GM23338 (cell line): ENCODE measurements at regions not wholly inside any gene's neighbourhood (a gene's known extent, or its start where the extent isn't known, plus 50 kb on each side); places are given as distances from the start of the nearest gene placed in this dataset.

Experiments
- ATAC-seq: fragments of 200-7000 bp; cut with Tn5 transposase; 3 replicates; pipeline ENCODE4 v1.9.1; 2020
- DNase-seq: peaks from one replicate; pipeline ENCODE4 v3.0.0-alpha.2; 2015; ENCODE audit warnings: low spot score
- H2AFZ ChIP-seq: fragments of 200-600 bp; sonication (generic); 2 replicates; pipeline ENCODE4 v1.8.0; 2016; ENCODE audit warnings: antibody characterized with exemption, mild to moderate bottlenecking, moderate library complexity
- H3F3A ChIP-seq: fragments of 200-600 bp; sonication (generic); replicated peaks from 2 replicates; pipeline ENCODE4 v1.8.0; 2017; ENCODE audit warnings: antibody characterized with exemption, mixed run types, low read depth
- H3K27ac ChIP-seq: fragments of 200-600 bp; sonication (generic); 2 replicates; pipeline ENCODE4 v1.6.1; 2016; ENCODE audit warnings: low read depth
- H3K27me3 ChIP-seq: fragments of 200-600 bp; sonication (generic); 2 replicates; pipeline ENCODE4 v1.8.0; 2016; ENCODE audit warnings: mild to moderate bottlenecking, mixed run types, moderate library complexity; ENCODE audit not compliant: insufficient read depth
- H3K36me3 ChIP-seq: fragments of 200-600 bp; sonication (generic); 2 replicates; pipeline ENCODE4 v1.8.0; 2016; ENCODE audit warnings: mild to moderate bottlenecking; ENCODE audit not compliant: insufficient read depth
- H3K4me1 ChIP-seq: fragments of 200-600 bp; sonication (generic); 2 replicates; pipeline ENCODE4 v1.8.0; 2016; ENCODE audit warnings: mild to moderate bottlenecking, moderate library complexity; ENCODE audit not compliant: insufficient read depth
- H3K4me2 ChIP-seq: fragments of 200-600 bp; sonication (generic); 2 replicates; pipeline ENCODE4 v1.7.1; 2017; ENCODE audit warnings: mixed run types
- H3K4me3 ChIP-seq: fragments of 200-600 bp; sonication (generic); 2 replicates; pipeline ENCODE4 v1.6.1; 2016; ENCODE audit warnings: mixed run types
- H3K79me2 ChIP-seq: fragments of 200-600 bp; sonication (generic); replicated peaks from 2 replicates; pipeline ENCODE4 v1.8.0; 2017; ENCODE audit warnings: mild to moderate bottlenecking; ENCODE audit not compliant: insufficient read depth
- H3K9me2 ChIP-seq: fragments of 200-600 bp; sonication (generic); 2 replicates; pipeline ENCODE4 v1.8.0; 2017; ENCODE audit not compliant: insufficient read depth
- H4K20me1 ChIP-seq: fragments of 200-600 bp; sonication (generic); replicated peaks from 2 replicates; pipeline ENCODE4 v1.8.0; 2017; ENCODE audit warnings: mild to moderate bottlenecking; ENCODE audit not compliant: insufficient read depth
- H3K27ac Mint-ChIP-seq: 2 replicates; pipeline ENCODE4 v1.8.0; 2020; ENCODE audit warnings: inconsistent platforms, mild to moderate bottlenecking, moderate library complexity, mixed read lengths
- H3K27me3 Mint-ChIP-seq: 3 replicates; pipeline ENCODE4 v1.8.0; 2022; ENCODE audit warnings: low read depth, mild to moderate bottlenecking, moderate library complexity, mixed read lengths, inconsistent platforms; ENCODE audit not compliant: insufficient read depth, poor library complexity
- H3K36me3 Mint-ChIP-seq: 3 replicates; pipeline ENCODE4 v1.8.0; 2021; ENCODE audit warnings: low read depth, mild to moderate bottlenecking, inconsistent platforms, moderate library complexity, mixed read lengths
- H3K4me1 Mint-ChIP-seq: 3 replicates; pipeline ENCODE4 v1.8.0; 2020; ENCODE audit warnings: mild to moderate bottlenecking, inconsistent platforms, mixed read lengths
- H3K4me3 Mint-ChIP-seq: 3 replicates; pipeline ENCODE4 v1.8.0; 2021; ENCODE audit warnings: moderate library complexity, mild to moderate bottlenecking, inconsistent platforms, mixed read lengths
- H3K9me3 Mint-ChIP-seq: 3 replicates; pipeline ENCODE4 v1.8.0; 2020; ENCODE audit warnings: moderate library complexity, mild to moderate bottlenecking, inconsistent platforms, mixed read lengths
- CREB1 ChIP-seq: fragments of 250-450 bp; sonication (Bioruptor Pico); IDR thresholded peaks from 2 replicates; pipeline ENCODE4 v1.5.0; 2020; ENCODE audit warnings: low read depth, mild to moderate bottlenecking, moderate library complexity
- ETS1 ChIP-seq: IDR thresholded peaks from 2 replicates; pipeline ENCODE4 v1.6.1; 2016; ENCODE audit warnings: antibody characterized with exemption
- EZH2 ChIP-seq: fragments of 200-600 bp; sonication (generic); IDR thresholded peaks from one replicate; pipeline ENCODE4 v1.8.0; 2017; ENCODE audit warnings: antibody characterized with exemption, mild to moderate bottlenecking, low read depth; ENCODE audit not compliant: unreplicated experiment
- EZH2phosphoT487 ChIP-seq: fragments of 200-600 bp; sonication (generic); IDR thresholded peaks from one replicate; pipeline ENCODE4 v1.8.1; 2018; ENCODE audit warnings: antibody characterized with exemption; ENCODE audit not compliant: unreplicated experiment
- JUNB ChIP-seq: IDR thresholded peaks from one replicate; pipeline ENCODE4 v1.6.1; 2016; ENCODE audit warnings: antibody characterized with exemption; ENCODE audit not compliant: unreplicated experiment
- NANOG ChIP-seq: IDR thresholded peaks from 2 replicates; pipeline ENCODE4 v1.6.1; 2016; ENCODE audit warnings: antibody characterized with exemption, borderline replicate concordance
- POLR2AphosphoS5 ChIP-seq: IDR thresholded peaks from 2 replicates; pipeline ENCODE4 v1.6.1; 2016; ENCODE audit warnings: antibody characterized with exemption, low read depth
- REST ChIP-seq: IDR thresholded peaks from one replicate; pipeline ENCODE4 v1.6.1; 2018; ENCODE audit warnings: antibody characterized with exemption; ENCODE audit not compliant: unreplicated experiment
- STAT1 ChIP-seq: IDR thresholded peaks from one replicate; pipeline ENCODE4 v1.6.1; 2016; ENCODE audit warnings: antibody characterized with exemption; ENCODE audit not compliant: unreplicated experiment
- ZNF331 ChIP-seq: fragments of 250-450 bp; sonication (Bioruptor Pico); IDR thresholded peaks from 2 replicates; pipeline ENCODE4 v1.5.0; 2020; ENCODE audit warnings: low read depth, mild to moderate bottlenecking, moderate library complexity
- TF ChIP-seq, protein P1 (sequence below), 2 experiments: fragments of 200-600 bp in 1 of 2; sonication (generic) in 1 of 2; conservative IDR thresholded peaks; 2 replicates each; pipeline versions ENCODE4 v1.5.1 to v1.6.1; 2016 to 2017; ENCODE audit warnings: antibody characterized with exemption in 2 of 2, low read depth in 2 of 2, mild to moderate bottlenecking in 2 of 2, moderate library complexity in 1 of 2

DNA sequence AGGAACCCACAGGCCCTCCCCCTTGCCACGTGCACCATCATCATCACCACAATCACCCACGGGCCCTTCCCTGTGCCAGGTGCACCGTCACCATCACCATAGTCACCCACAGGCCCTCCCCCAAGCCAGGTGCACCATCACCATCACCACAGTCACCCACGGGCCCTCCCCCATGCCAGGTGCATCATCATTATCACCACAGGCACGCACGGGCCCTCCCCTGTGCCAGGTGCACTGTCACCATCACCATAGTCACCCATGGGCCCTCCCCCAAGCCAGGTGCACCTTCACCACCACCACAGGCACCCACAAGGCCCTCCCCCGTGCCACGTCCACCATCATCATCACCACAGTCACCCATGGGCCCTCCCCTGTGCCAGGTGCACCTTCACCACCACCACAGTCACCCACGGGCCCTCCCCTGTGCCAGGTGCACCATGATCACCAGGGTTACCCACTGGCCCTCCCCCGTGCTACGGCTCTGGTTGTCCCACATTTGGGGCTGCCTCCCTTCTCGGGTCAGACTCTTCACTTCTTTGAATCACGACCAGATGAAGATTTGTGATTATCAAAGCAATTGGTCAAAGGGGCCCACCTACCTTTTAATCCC is 69.1 kb upstream of the OLFM1 start:
- no peak overlapping the region for H3K27ac ChIP-seq
- H3K4me1 ChIP-seq: no peaks in the 10 kb centered on the region
- no peak for DNase-seq
- TF ChIP-seq ETS1 (no peak), EZH2phosphoT487 (no peak), STAT1 (no peak), CREB1 (CRISPR knock-in tag) (no peak), EZH2 (no peak), REST (no peak), NANOG (no peak), POLR2AphosphoS5 (no peak), ZNF331 (CRISPR knock-in tag) (no peak), JUNB (no peak)
- TF ChIP-seq, protein P1, sequence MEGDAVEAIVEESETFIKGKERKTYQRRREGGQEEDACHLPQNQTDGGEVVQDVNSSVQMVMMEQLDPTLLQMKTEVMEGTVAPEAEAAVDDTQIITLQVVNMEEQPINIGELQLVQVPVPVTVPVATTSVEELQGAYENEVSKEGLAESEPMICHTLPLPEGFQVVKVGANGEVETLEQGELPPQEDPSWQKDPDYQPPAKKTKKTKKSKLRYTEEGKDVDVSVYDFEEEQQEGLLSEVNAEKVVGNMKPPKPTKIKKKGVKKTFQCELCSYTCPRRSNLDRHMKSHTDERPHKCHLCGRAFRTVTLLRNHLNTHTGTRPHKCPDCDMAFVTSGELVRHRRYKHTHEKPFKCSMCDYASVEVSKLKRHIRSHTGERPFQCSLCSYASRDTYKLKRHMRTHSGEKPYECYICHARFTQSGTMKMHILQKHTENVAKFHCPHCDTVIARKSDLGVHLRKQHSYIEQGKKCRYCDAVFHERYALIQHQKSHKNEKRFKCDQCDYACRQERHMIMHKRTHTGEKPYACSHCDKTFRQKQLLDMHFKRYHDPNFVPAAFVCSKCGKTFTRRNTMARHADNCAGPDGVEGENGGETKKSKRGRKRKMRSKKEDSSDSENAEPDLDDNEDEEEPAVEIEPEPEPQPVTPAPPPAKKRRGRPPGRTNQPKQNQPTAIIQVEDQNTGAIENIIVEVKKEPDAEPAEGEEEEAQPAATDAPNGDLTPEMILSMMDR (conservative IDR thresholded peaks at IDR 0.05; ENCODE audit: low read depth in 2 of 2): no peak
- no peaks in the 10 kb centered on the region for H3K36me3 Mint-ChIP-seq
- no peaks in the 10 kb centered on the region for H3K27me3 ChIP-seq
- H3K4me2 ChIP-seq: no peak overlapping the region
- H3K9me3 Mint-ChIP-seq: peaks cover 3% of the 10 kb centered on the region; the same call in 1 of the 3 replicates
- H2AFZ ChIP-seq: no peak overlapping the region
- H3K4me1 Mint-ChIP-seq: peaks cover 5% of the 10 kb centered on the region
- no peaks in the 10 kb centered on the region for H3K9me2 ChIP-seq
- ATAC-seq: no peak
- no peaks in the 10 kb centered on the region for H3K79me2 ChIP-seq
- H3K36me3 ChIP-seq: no peaks in the 10 kb centered on the region
- H3K27me3 Mint-ChIP-seq: peaks cover 11% of the 10 kb centered on the region
- no peaks in the 10 kb centered on the region for H3F3A ChIP-seq
- H3K4me3 Mint-ChIP-seq: no peak overlapping the region
- no peak overlapping the region for H3K27ac Mint-ChIP-seq
- no peak overlapping the region for H3K4me3 ChIP-seq
- no peaks in the 10 kb centered on the region for H4K20me1 ChIP-seq
